ENCODE measurements at regions not wholly inside any gene's neighbourhood (a gene's known extent, or its start where the extent isn't known, plus 50 kb on each side); places are given as distances from the start of the nearest gene placed in this dataset.

GRCh38 chr4:138869165-138869564, 146.4 kb upstream of the NOCT start:
- TF ChIP-seq POLR2A (IDR thresholded peaks at IDR 0.05) (no peak), CTCF (IDR thresholded peaks at IDR 0.05) (no peak)
- DNase-seq (no peak), ATAC-seq (no peak)
- Histone ChIP-seq H3K9me3 (no peaks in the 10 kb centered on the region), H3K36me3 (replicated peaks in 1 of 2; ENCODE audit: insufficient read depth in 1 of 2, low read depth in 2 of 2) (no peaks in the 10 kb centered on the region), H3K27ac (no peak overlapping the region), H3K27me3 (no peaks in the 10 kb centered on the region), H3K4me3 (no peak overlapping the region), H3K4me1 (peaks cover 6% of the 10 kb centered on the region)
- intact Hi-C loops (cut with DNase I) = no loop called here
- WGBS, 2 donors = 63 to 65% methylated on average over 1 of the region's 1 CpG

GRCh38 chr4:138868562-138868961, 147.0 kb upstream of the NOCT start:
- Histone ChIP-seq H3K27me3 (no peaks in the 10 kb centered on the region), H3K9me3 (no peaks in the 10 kb centered on the region), H3K4me1 (peaks cover 6% of the 10 kb centered on the region), H3K36me3 (replicated peaks in 1 of 2; ENCODE audit: insufficient read depth in 1 of 2, low read depth in 2 of 2) (no peaks in the 10 kb centered on the region), H3K27ac (no peak overlapping the region), H3K4me3 (no peak overlapping the region)
- intact Hi-C loops (cut with DNase I) = no loop called here
- ATAC-seq (no peak), DNase-seq (no peak)
- TF ChIP-seq POLR2A (IDR thresholded peaks at IDR 0.05) = no peak
- no peak for TF ChIP-seq CTCF (IDR thresholded peaks at IDR 0.05)
- 20 to 42% methylated on average over 3 of the region's 3 CpGs for WGBS, 2 donors

GRCh38 chr4:138867404-138867803, 148.2 kb upstream of the NOCT start:
- no peaks in the 10 kb centered on the region for H3K9me3 ChIP-seq
- intact Hi-C loops (cut with DNase I) = no loop called here
- peaks cover 6% of the 10 kb centered on the region for H3K4me1 ChIP-seq
- H3K36me3 ChIP-seq (replicated peaks in 1 of 2; ENCODE audit: insufficient read depth in 1 of 2, low read depth in 2 of 2) = no peaks in the 10 kb centered on the region
- TF ChIP-seq POLR2A (IDR thresholded peaks at IDR 0.05) = no peak
- TF ChIP-seq CTCF (IDR thresholded peaks at IDR 0.05) = no peak
- no peak for DNase-seq
- ATAC-seq = no peak
- no peak overlapping the region for H3K27ac ChIP-seq
- 69 to 73% methylated on average over 6 of the region's 6 CpGs for WGBS, 2 donors
- H3K27me3 ChIP-seq = no peaks in the 10 kb centered on the region
- no peak overlapping the region for H3K4me3 ChIP-seq

GRCh38 chr4:138866314-138866713, 149.3 kb upstream of the NOCT start:
- Histone ChIP-seq H3K4me1 (peaks cover 6% of the 10 kb centered on the region), H3K27me3 (no peaks in the 10 kb centered on the region)
- WGBS, 2 donors = 79 to 82% methylated on average over 2 of the region's 2 CpGs

More at GRCh38 chr4:138866314-138866713, 149.3 kb upstream of the NOCT start:
- H3K9me3 ChIP-seq = no peaks in the 10 kb centered on the region
- intact Hi-C loops (cut with DNase I) = no loop called here
- TF ChIP-seq POLR2A (IDR thresholded peaks at IDR 0.05) = no peak
- TF ChIP-seq CTCF (IDR thresholded peaks at IDR 0.05) = no peak
- ATAC-seq (no peak), DNase-seq (no peak)
- no peaks in the 10 kb centered on the region for H3K36me3 ChIP-seq (replicated peaks in 1 of 2; ENCODE audit: insufficient read depth in 1 of 2, low read depth in 2 of 2)
- H3K27ac ChIP-seq = no peak overlapping the region
- no peak overlapping the region for H3K4me3 ChIP-seq
